ENCODE measurements at regions not wholly inside any gene's neighbourhood (a gene's known extent, or its start where the extent isn't known, plus 50 kb on each side); places are given as distances from the start of the nearest gene placed in this dataset.
A peak's percentile ranks its signal among the peaks of the same experiment; 100 is the strongest.

DNA sequence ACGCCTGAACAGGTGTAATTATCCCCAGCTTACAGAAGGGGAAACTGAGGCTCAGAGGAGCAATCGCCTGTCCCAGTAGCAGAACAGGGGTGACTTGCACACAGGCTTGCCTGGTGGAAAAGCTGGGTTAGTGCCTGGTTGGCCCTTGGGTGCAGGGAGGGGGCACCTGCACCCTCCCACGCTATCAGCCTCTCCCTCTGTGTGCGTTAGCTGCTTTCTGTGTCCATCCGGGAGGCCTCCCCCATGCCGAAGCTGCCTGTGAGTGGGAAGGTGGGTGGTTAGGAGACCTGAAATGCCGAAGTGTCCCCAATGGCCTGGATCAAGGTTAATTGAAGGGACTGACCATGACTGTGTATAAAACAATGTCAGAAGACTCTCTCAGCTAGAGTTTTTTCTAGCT is 295.0 kb downstream of the ZNF536 start (continued):
- TF ChIP-seq ETS1 (IDR thresholded peaks at IDR 0.05), result no peak
- TF ChIP-seq STAT1 (IDR thresholded peaks at IDR 0.05; ENCODE audit: unreplicated experiment), result no peak
- no peak for TF ChIP-seq NANOG (IDR thresholded peaks at IDR 0.05; ENCODE audit: borderline replicate concordance)
- no peak for TF ChIP-seq CTCF (conservative IDR thresholded peaks at IDR 0.05; ENCODE audit: low read depth in 2 of 2)
- no peak for TF ChIP-seq REST (IDR thresholded peaks at IDR 0.05; ENCODE audit: unreplicated experiment)
- TF ChIP-seq JUNB (IDR thresholded peaks at IDR 0.05; ENCODE audit: unreplicated experiment), result no peak
- no peak for TF ChIP-seq ZNF114 (CRISPR knock-in tag; IDR thresholded peaks at IDR 0.05)
- no peak for TF ChIP-seq EZH2 (IDR thresholded peaks at IDR 0.05; ENCODE audit: low read depth, unreplicated experiment)

GRCh38 chr19:30666301-30666803 is 294.2 kb downstream of the ZNF536 start:
- Histone ChIP-seq H3K36me3 (ENCODE audit: insufficient read depth) (no peaks in the 10 kb centered on the region), H3K4me1 (ENCODE audit: insufficient read depth) (peaks cover 22% of the 10 kb centered on the region), H3F3A (replicated peaks; ENCODE audit: low read depth) (no peaks in the 10 kb centered on the region), H2AFZ (no peak overlapping the region), H3K27me3 (ENCODE audit: insufficient read depth) (no peaks in the 10 kb centered on the region), H3K4me2 (no peak overlapping the region; the same call in 1 of the 2 replicates), H3K4me3 (no peak overlapping the region), H3K9me2 (ENCODE audit: insufficient read depth) (no peaks in the 10 kb centered on the region), H3K79me2 (replicated peaks; ENCODE audit: insufficient read depth) (no peaks in the 10 kb centered on the region), H3K27ac (ENCODE audit: low read depth) (no peak overlapping the region), H4K20me1 (replicated peaks; ENCODE audit: insufficient read depth) (no peaks in the 10 kb centered on the region)
- Mint-ChIP-seq H3K9me3 (no peaks in the 10 kb centered on the region), H3K4me1 (peaks cover 31% of the 10 kb centered on the region), H3K4me3 (no peak overlapping the region), H3K36me3 (ENCODE audit: low read depth) (no peaks in the 10 kb centered on the region), H3K27ac (no peak overlapping the region), H3K27me3 (ENCODE audit: insufficient read depth, low read depth, poor library complexity) (peaks cover 11% of the 10 kb centered on the region)
- DNase-seq (ENCODE audit: low spot score) (peak; percentile 82), ATAC-seq (peak; percentile 32)
- TF ChIP-seq POLR2AphosphoS5 (IDR thresholded peaks at IDR 0.05; ENCODE audit: low read depth) (no peak), CTCF (conservative IDR thresholded peaks at IDR 0.05; ENCODE audit: low read depth in 2 of 2) (peak; percentile 88 to 97)
